SH-SY5Y (cell line): ENCODE measurements at regions not wholly inside any gene's neighbourhood (a gene's known extent, or its start where the extent isn't known, plus 50 kb on each side); places are given as distances from the start of the nearest gene placed in this dataset.

ENCODE experiments used
- GATA2 ChIP-seq: IDR thresholded peaks from 2 replicates; pipeline ENCODE4 v1.6.1; 2011; ENCODE audit warnings: mild to moderate bottlenecking, low read depth, low read length
- GATA3 ChIP-seq: IDR thresholded peaks from 2 replicates; pipeline ENCODE4 v1.6.1; 2011; ENCODE audit warnings: low read depth, mild to moderate bottlenecking, low read length, moderate library complexity

- TF ChIP-seq GATA2 (no peak), GATA3 (no peak)
Observed at GRCh38 chr2:181258720-181259119, 198.5 kb upstream of the ITGA4 start.
